K562 (cell line): ENCODE measurements at regions not wholly inside any gene's neighbourhood (a gene's known extent, or its start where the extent isn't known, plus 50 kb on each side); places are given as distances from the start of the nearest gene placed in this dataset.

Experiments
- ATAC-seq: fragments of 200-7000 bp; cut with Tn5 transposase; 3 replicates; pipeline ENCODE4 v1.9.1; 2020; ENCODE audit warnings: moderate library complexity
- BruUV-seq: library from RNA; stranded (reverse); fragments of 400-500 nt; replicated peaks from 2 replicates; lab custom pipeline; 2021; lab: Mats Ljungman, UMichigan
- CTCF ChIA-PET: fragments of 300-600 bp; formaldehyde crosslinking; extraction: SDS; loops from one replicate; lab custom pipeline; 2021; ENCODE audit warnings: low intra/inter-chr PET ratio; lab: Yijun Ruan, JAX
- POLR2A ChIA-PET: fragments of 300-600, 350-650 bp; sonication (Branson Sonifier 250); formaldehyde crosslinking; extraction: SDS; loops from one replicate; lab custom pipeline; 2021; ENCODE audit warnings: antibody characterized with exemption, inconsistent platforms; lab: Yijun Ruan, JAX
- DNase-seq, 4 experiments: peaks; one replicate each; pipeline versions ENCODE4 v3.0.0 to v3.0.0-alpha.2; 2011 to 2018; ENCODE audit warnings: low spot score in 3 of 4, mixed read lengths in 3 of 4; ENCODE audit errors: extremely low read depth in 1 of 4
- FAIRE-seq: peaks from 2 replicates; lab custom pipeline; 2011; peaks lifted over from hg19 to GRCh38; lab: Jason Lieb, UNC
- H2AFZ ChIP-seq: 2 replicates; pipeline ENCODE4 v1.6.0; 2011; ENCODE audit warnings: low read depth, low read length, control low read depth, inconsistent platforms
- H3K27ac ChIP-seq: fragments of 200-600 bp; 3 replicates; pipeline ENCODE4 v1.8.0; 2011; ENCODE audit warnings: low read depth, mild to moderate bottlenecking, control low read depth, inconsistent platforms, low read length, moderate library complexity, mixed read lengths; ENCODE audit errors: extremely low read depth
- H3K27me3 ChIP-seq, 2 experiments: fragments of 300-600 bp in 1 of 2; 2 replicates in 1 of 2; 3 replicates in 1 of 2; pipeline versions ENCODE4 v1.6.0 to v1.8.0; 2011; ENCODE audit warnings: inconsistent platforms in 2 of 2, low read length in 2 of 2, mild to moderate bottlenecking in 1 of 2, mixed read lengths in 1 of 2, moderate library complexity in 1 of 2; ENCODE audit not compliant: control insufficient read depth in 2 of 2, insufficient read depth in 2 of 2
- H3K36me3 ChIP-seq: fragments of 300-600 bp; 3 replicates; pipeline ENCODE4 v1.8.0; 2011; ENCODE audit warnings: mild to moderate bottlenecking, low read length, inconsistent platforms; ENCODE audit not compliant: control insufficient read depth, insufficient read depth
- H3K4me1 ChIP-seq, 2 experiments: fragments of 200-600 bp in 1 of 2; replicated peaks in 1 of 2; 2 replicates in 1 of 2; 3 replicates in 1 of 2; pipeline versions ENCODE4 v1.5.1 to v1.8.0; 2011; ENCODE audit warnings: inconsistent platforms in 2 of 2, low read length in 2 of 2, mild to moderate bottlenecking in 1 of 2, mixed read lengths in 1 of 2, moderate library complexity in 1 of 2; ENCODE audit not compliant: control insufficient read depth in 2 of 2, insufficient read depth in 2 of 2
- H3K4me2 ChIP-seq: 2 replicates; pipeline ENCODE4 v1.6.1; 2011; ENCODE audit warnings: low read length, control low read depth, inconsistent platforms, mixed read lengths; ENCODE audit not compliant: insufficient read depth
- H3K4me3 ChIP-seq: fragments of 200-600 bp; sonication (generic), shearing (Covaris generic); 2 replicates; pipeline ENCODE4 v1.5.1; 2016; ENCODE audit warnings: control low read depth, inconsistent platforms
- H3K79me2 ChIP-seq: fragments of 200-600 bp; 3 replicates; pipeline ENCODE4 v1.8.0; 2011; ENCODE audit warnings: low read length, inconsistent platforms; ENCODE audit not compliant: control insufficient read depth, insufficient read depth
- H3K9ac ChIP-seq, 2 experiments: 2 replicates each; pipeline versions ENCODE4 v1.6.0 to v1.6.1; 2011; ENCODE audit warnings: low read depth in 2 of 2, low read length in 2 of 2, control low read depth in 1 of 2, inconsistent platforms in 1 of 2, mild to moderate bottlenecking in 1 of 2, mixed read lengths in 1 of 2; ENCODE audit not compliant: insufficient read depth in 1 of 2
- H3K9me1 ChIP-seq: one replicate; pipeline ENCODE4 v1.6.0; 2011; ENCODE audit warnings: inconsistent platforms, mild to moderate bottlenecking, low read length, moderate library complexity; ENCODE audit not compliant: control insufficient read depth, insufficient read depth
- H3K9me3 ChIP-seq: replicated peaks from 2 replicates; pipeline ENCODE4 v1.5.1; 2011; ENCODE audit warnings: low read depth, low read length, inconsistent platforms; ENCODE audit not compliant: control insufficient read depth, insufficient read depth
- H4K20me1 ChIP-seq: replicated peaks from 2 replicates; pipeline ENCODE4 v1.6.1; 2011; ENCODE audit warnings: low read length, inconsistent platforms, mixed read lengths; ENCODE audit not compliant: control insufficient read depth, insufficient read depth
- NCOA6 ChIP-seq: fragments of 450-650 bp; IDR thresholded peaks from 2 replicates; pipeline ENCODE4 v1.6.1; 2017; ENCODE audit warnings: mild to moderate bottlenecking
- SUPT5H ChIP-seq: fragments of 450-650 bp; IDR thresholded peaks from 2 replicates; pipeline ENCODE4 v1.6.1; 2016
- USF1 ChIP-seq: sonication (generic); formaldehyde crosslinking; IDR thresholded peaks from 2 replicates; pipeline ENCODE4 v1.9.0; 2022; ENCODE audit warnings: mild to moderate bottlenecking, missing genetic modification reagents
- ZFP36 ChIP-seq: fragments of 150-350 bp; IDR thresholded peaks from 2 replicates; pipeline ENCODE4 v1.6.1; 2018; ENCODE audit warnings: low read length, low read depth; ENCODE audit not compliant: partially characterized antibody
- ZNF398 ChIP-seq: fragments of 250-450 bp; sonication (Bioruptor Pico); IDR thresholded peaks from 2 replicates; pipeline ENCODE4 v1.8.0; 2021; ENCODE audit warnings: moderate library complexity, mild to moderate bottlenecking, inconsistent platforms
- WGBS: fragments of 100-300 bp; shearing (Covaris generic); methylation state at CpG from one replicate; pipeline ENCODE4 v1.1.6; 2016; ENCODE audit warnings: low coverage, mixed read lengths; ENCODE audit not compliant: insufficient coverage; ENCODE audit errors: missing lambda C conversion rate; 5-methylcytosine and 5-hydroxymethylcytosine counted together
- in situ Hi-C: fragments of 300-500 bp; cut with MboI; formaldehyde crosslinking; loops from 4 replicates; pipeline ENCODE4 v1.15.0; 2018; ENCODE audit warnings: inconsistent platforms, mixed read lengths
- intact Hi-C: fragments of 100-400 bp; cut with micrococcal nuclease; formaldehyde crosslinking; loops from 2 replicates; pipeline ENCODE4 v1.14.2; 2022

- H4K20me1 ChIP-seq, result no peaks in the 10 kb centered on the region
- H3K27ac ChIP-seq, result no peak overlapping the region
- POLR2A ChIA-PET, result interaction anchor here (0.6 kb wide), 1 partner anchor 60 kb away, joined by 3 read pairs; no protein-coding TSS in a partner anchor
- H3K4me1 ChIP-seq, result peaks cover 0 to 6% of the 10 kb centered on the region in 2 experiments; a peak in 2 of 5 replicates
- in situ Hi-C loops (no loop called here), intact Hi-C loops (no loop called here)
- CTCF ChIA-PET, result no interaction called here
- ATAC-seq (no peak), FAIRE-seq (no peak), DNase-seq (no peak)
- no TSS peak for BruUV-seq
- no peak overlapping the region for H3K4me3 ChIP-seq
- 0% methylated on average over 2 of the region's 2 CpGs for WGBS
- no peak overlapping the region for H3K9ac ChIP-seq
- H3K79me2 ChIP-seq, result no peaks in the 10 kb centered on the region
- H3K36me3 ChIP-seq, result no peaks in the 10 kb centered on the region
- H3K4me2 ChIP-seq, result no peak overlapping the region
- H3K9me3 ChIP-seq, result no peaks in the 10 kb centered on the region; the same call in 1 of the 2 replicates
- no peak overlapping the region for H2AFZ ChIP-seq
- H3K27me3 ChIP-seq, result peaks cover 0 to 2% of the 10 kb centered on the region in 2 experiments; a peak in 1 of 5 replicates
- TF ChIP-seq NCOA6 (no peak), SUPT5H (no peak), ZFP36 (no peak), USF1 (CRISPR knock-in tag) (peak; percentile 20; the same call in 1 of the 2 replicates), ZNF398 (no peak)
- no peaks in the 10 kb centered on the region for H3K9me1 ChIP-seq
Observed at GRCh38 chr6:90347411-90347851, 50.8 kb upstream of the BACH2 start.
